ENCODE measurements at regions not wholly inside any gene's neighbourhood (a gene's known extent, or its start where the extent isn't known, plus 50 kb on each side); places are given as distances from the start of the nearest gene placed in this dataset.

DNA sequence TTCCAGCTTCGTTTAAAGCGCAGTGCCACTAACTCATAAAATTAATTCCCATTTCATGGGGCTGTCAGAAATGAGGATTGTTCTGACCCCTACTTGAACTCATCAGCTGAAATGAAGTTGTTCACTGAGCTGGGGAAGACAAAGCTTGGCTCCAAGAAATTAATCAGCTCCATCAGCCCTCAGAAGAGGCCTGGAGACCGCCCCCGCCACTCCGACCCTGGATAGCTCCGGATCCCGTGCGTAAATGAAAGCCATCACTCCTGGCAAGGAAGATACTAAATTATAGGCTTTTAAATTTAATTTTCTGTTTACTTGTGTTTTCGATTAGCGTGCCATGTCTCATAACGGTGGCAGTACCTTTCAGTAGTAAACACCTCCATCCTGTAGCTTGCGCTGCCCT, 142.8 kb upstream of the IRX2 start:
- Histone ChIP-seq H3K4me2 (ENCODE audit: extremely low read depth, insufficient read depth, low read length) (no peak overlapping the region), H3K9me3 (ENCODE audit: control insufficient read depth, insufficient read depth, low read depth, low read length) (no peaks in the 10 kb centered on the region), H3K79me2 (ENCODE audit: control insufficient read depth, insufficient read depth, low read length) (no peaks in the 10 kb centered on the region), H3K27ac (ENCODE audit: insufficient read depth, low read length) (no peak overlapping the region), H4K20me1 (ENCODE audit: control insufficient read depth, extremely low read depth, insufficient read depth, low read length) (no peaks in the 10 kb centered on the region), H3K9ac (ENCODE audit: insufficient read depth, low read length) (no peak overlapping the region), H3K4me1 (ENCODE audit: control insufficient read depth, extremely low read depth, insufficient read depth, low read length) (no peaks in the 10 kb centered on the region), H3K27me3 (ENCODE audit: control insufficient read depth, insufficient read depth, low read length) (no peaks in the 10 kb centered on the region), H3K36me3 (ENCODE audit: control insufficient read depth, insufficient read depth, low read length) (no peaks in the 10 kb centered on the region), H3K4me3 (replicated peaks in 1 of 4; ENCODE audit: control extremely low read depth in 1 of 4, insufficient read depth in 1 of 4, low read depth in 3 of 4, low read length in 4 of 4) (no peak overlapping the region), H2AFZ (ENCODE audit: low read length) (no peak overlapping the region)
- DNase-seq (ENCODE audit: low read depth in 2 of 2): no peak
- no peak for TF ChIP-seq EZH2 (IDR thresholded peaks at IDR 0.05; ENCODE audit: low read length, missing control alignments)
- TF ChIP-seq, protein P1, sequence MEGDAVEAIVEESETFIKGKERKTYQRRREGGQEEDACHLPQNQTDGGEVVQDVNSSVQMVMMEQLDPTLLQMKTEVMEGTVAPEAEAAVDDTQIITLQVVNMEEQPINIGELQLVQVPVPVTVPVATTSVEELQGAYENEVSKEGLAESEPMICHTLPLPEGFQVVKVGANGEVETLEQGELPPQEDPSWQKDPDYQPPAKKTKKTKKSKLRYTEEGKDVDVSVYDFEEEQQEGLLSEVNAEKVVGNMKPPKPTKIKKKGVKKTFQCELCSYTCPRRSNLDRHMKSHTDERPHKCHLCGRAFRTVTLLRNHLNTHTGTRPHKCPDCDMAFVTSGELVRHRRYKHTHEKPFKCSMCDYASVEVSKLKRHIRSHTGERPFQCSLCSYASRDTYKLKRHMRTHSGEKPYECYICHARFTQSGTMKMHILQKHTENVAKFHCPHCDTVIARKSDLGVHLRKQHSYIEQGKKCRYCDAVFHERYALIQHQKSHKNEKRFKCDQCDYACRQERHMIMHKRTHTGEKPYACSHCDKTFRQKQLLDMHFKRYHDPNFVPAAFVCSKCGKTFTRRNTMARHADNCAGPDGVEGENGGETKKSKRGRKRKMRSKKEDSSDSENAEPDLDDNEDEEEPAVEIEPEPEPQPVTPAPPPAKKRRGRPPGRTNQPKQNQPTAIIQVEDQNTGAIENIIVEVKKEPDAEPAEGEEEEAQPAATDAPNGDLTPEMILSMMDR (conservative IDR thresholded peaks at IDR 0.05 in 1 of 2, IDR thresholded peaks at IDR 0.05 in 1 of 2; ENCODE audit: low read depth in 1 of 2, low read length in 2 of 2): no peak

DNA sequence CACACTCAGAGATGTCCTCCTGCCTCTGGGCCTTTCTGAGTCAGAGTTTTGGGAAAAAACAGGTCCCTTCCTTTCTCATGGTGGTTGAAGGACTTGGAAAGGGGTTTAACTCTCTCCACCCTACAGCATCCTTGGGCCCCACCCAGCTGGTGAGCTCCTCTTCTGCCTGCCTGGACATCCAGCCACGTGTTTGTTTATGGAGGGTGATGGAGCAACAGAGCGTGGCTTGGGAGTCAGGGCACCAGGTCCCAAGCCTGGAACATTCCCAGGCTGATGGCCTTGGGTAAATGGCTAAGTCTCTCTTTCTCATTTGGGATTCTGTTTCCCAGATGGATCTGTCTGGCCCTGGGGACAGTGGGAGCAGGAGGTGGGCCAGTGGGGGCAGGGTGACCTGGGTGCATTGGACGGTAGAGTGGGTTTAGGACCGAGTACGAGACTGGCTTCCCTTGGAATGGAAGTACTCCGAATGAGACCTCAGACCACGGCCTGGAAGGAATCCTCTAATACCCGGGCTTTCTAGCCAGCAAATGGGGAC, 141.1 kb upstream of the IRX2 start:
- H4K20me1 ChIP-seq (ENCODE audit: control insufficient read depth, extremely low read depth, insufficient read depth, low read length): no peaks in the 10 kb centered on the region
- H2AFZ ChIP-seq (ENCODE audit: low read length): no peak overlapping the region
- no peaks in the 10 kb centered on the region for H3K79me2 ChIP-seq (ENCODE audit: control insufficient read depth, insufficient read depth, low read length)
- no peaks in the 10 kb centered on the region for H3K9me3 ChIP-seq (ENCODE audit: control insufficient read depth, insufficient read depth, low read depth, low read length)
- no peak overlapping the region for H3K9ac ChIP-seq (ENCODE audit: insufficient read depth, low read length)
- no peak overlapping the region for H3K4me2 ChIP-seq (ENCODE audit: extremely low read depth, insufficient read depth, low read length)
- no peaks in the 10 kb centered on the region for H3K27me3 ChIP-seq (ENCODE audit: control insufficient read depth, insufficient read depth, low read length)
- H3K27ac ChIP-seq (ENCODE audit: insufficient read depth, low read length): no peak overlapping the region
- TF ChIP-seq EZH2 (IDR thresholded peaks at IDR 0.05; ENCODE audit: low read length, missing control alignments): no peak
- TF ChIP-seq, protein P1 (conservative IDR thresholded peaks at IDR 0.05 in 1 of 2, IDR thresholded peaks at IDR 0.05 in 1 of 2; ENCODE audit: low read depth in 1 of 2, low read length in 2 of 2): no peak
- H3K36me3 ChIP-seq (ENCODE audit: control insufficient read depth, insufficient read depth, low read length): no peaks in the 10 kb centered on the region
- H3K4me1 ChIP-seq (ENCODE audit: control insufficient read depth, extremely low read depth, insufficient read depth, low read length): no peaks in the 10 kb centered on the region
- H3K4me3 ChIP-seq (replicated peaks in 1 of 4; ENCODE audit: control extremely low read depth in 1 of 4, insufficient read depth in 1 of 4, low read depth in 3 of 4, low read length in 4 of 4): no peak overlapping the region
- no peak for DNase-seq (ENCODE audit: low read depth in 2 of 2)

DNA sequence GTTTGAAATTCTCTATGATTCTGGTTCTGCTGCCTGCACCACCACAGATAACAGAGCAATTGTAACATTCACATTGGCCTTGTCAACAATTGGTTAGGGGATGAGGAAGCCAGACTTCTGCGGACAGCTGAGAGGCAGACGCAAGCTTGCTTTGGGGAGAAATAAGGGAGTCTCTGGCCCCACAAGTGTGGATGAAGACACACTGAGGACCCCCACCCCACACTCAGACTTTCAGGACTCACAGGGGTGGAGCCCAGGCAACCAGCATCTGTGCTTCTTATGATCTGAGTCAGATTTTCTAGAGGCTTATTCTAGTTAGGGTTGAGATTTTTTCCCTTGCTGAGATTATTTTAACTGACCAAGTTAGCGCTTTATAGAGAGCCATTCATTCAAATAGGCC, 140.3 kb upstream of the IRX2 start:
- Histone ChIP-seq H3K4me2 (ENCODE audit: extremely low read depth, insufficient read depth, low read length) (no peak overlapping the region), H4K20me1 (ENCODE audit: control insufficient read depth, extremely low read depth, insufficient read depth, low read length) (no peaks in the 10 kb centered on the region), H3K9ac (ENCODE audit: insufficient read depth, low read length) (no peak overlapping the region), H3K9me3 (ENCODE audit: control insufficient read depth, insufficient read depth, low read depth, low read length) (no peaks in the 10 kb centered on the region), H3K4me1 (ENCODE audit: control insufficient read depth, extremely low read depth, insufficient read depth, low read length) (no peaks in the 10 kb centered on the region), H3K79me2 (ENCODE audit: control insufficient read depth, insufficient read depth, low read length) (no peaks in the 10 kb centered on the region), H3K4me3 (replicated peaks in 1 of 4; ENCODE audit: control extremely low read depth in 1 of 4, insufficient read depth in 1 of 4, low read depth in 3 of 4, low read length in 4 of 4) (no peak overlapping the region), H3K27ac (ENCODE audit: insufficient read depth, low read length) (no peak overlapping the region), H3K27me3 (ENCODE audit: control insufficient read depth, insufficient read depth, low read length) (no peaks in the 10 kb centered on the region), H2AFZ (ENCODE audit: low read length) (no peak overlapping the region), H3K36me3 (ENCODE audit: control insufficient read depth, insufficient read depth, low read length) (no peaks in the 10 kb centered on the region)
- DNase-seq (ENCODE audit: low read depth in 2 of 2): no peak
- TF ChIP-seq, protein P1 (conservative IDR thresholded peaks at IDR 0.05 in 1 of 2, IDR thresholded peaks at IDR 0.05 in 1 of 2; ENCODE audit: low read depth in 1 of 2, low read length in 2 of 2): no peak
- TF ChIP-seq EZH2 (IDR thresholded peaks at IDR 0.05; ENCODE audit: low read length, missing control alignments): no peak
